ENCODE measurements at regions not wholly inside any gene's neighbourhood (a gene's known extent, or its start where the extent isn't known, plus 50 kb on each side); places are given as distances from the start of the nearest gene placed in this dataset.

DNA sequence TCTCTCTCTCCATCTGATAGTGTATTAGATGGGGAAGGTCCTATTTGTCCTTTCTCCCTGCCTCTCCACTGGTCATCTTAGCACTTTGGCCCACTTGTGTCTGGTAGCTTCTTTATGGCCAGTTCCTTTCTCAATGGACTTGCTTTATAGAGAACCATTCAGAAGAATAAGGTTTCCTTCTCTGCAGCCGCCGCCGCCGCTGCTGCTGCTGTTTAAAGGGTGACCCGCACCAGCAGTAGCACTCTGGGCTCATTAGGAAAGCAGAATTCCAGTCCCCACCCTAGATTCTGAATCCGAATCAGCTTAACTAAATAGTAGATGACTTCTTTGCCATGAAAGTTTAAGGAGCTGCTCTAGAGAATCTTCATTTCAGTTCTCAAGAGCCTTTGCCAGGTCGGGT, 490.2 kb downstream of the FOXO1 start:
- peaks cover 2% of the 10 kb centered on the region for H3K27me3 Mint-ChIP-seq (ENCODE audit: insufficient read depth)
- H3K9me3 Mint-ChIP-seq = no peaks in the 10 kb centered on the region
- no peak for DNase-seq (ENCODE audit: low spot score)
- H3K4me1 Mint-ChIP-seq (ENCODE audit: low read depth) = peaks cover 50% of the 10 kb centered on the region
- H3K36me3 Mint-ChIP-seq (ENCODE audit: low read depth) = peaks cover 4% of the 10 kb centered on the region
- H3K27ac Mint-ChIP-seq = no peak overlapping the region
- no peak overlapping the region for H3K4me3 Mint-ChIP-seq
- intact Hi-C loops (cut with micrococcal nuclease) = no loop called here

DNA sequence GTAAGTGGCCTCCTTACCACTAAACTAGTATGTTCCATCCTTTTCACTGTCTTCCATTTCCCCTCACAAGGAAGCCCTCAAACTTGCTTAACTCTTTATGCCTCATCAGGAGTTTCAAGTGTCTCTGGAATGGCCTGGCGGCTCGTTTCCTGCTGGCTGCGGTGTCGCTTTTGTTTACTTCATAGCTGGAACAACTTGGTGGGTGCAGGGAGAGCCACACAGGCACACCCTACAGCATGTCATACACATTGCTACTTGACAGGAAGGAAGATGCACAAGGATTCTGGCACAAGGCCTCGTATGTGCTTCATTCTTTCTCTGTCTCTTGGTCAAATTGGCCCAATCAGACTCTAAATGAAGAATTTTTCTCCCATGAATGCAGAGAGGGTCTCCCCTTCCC, 488.3 kb downstream of the FOXO1 start:
- Mint-ChIP-seq H3K36me3 (ENCODE audit: low read depth) (peaks cover 4% of the 10 kb centered on the region), H3K9me3 (no peaks in the 10 kb centered on the region), H3K4me1 (ENCODE audit: low read depth) (peaks cover 55% of the 10 kb centered on the region), H3K27ac (peak overlapping the region; percentile 41), H3K4me3 (peak overlapping the region; percentile 35), H3K27me3 (ENCODE audit: insufficient read depth) (peaks cover 2% of the 10 kb centered on the region)
- intact Hi-C loops (cut with micrococcal nuclease) = no loop called here
- no peak for DNase-seq (ENCODE audit: low spot score)

DNA sequence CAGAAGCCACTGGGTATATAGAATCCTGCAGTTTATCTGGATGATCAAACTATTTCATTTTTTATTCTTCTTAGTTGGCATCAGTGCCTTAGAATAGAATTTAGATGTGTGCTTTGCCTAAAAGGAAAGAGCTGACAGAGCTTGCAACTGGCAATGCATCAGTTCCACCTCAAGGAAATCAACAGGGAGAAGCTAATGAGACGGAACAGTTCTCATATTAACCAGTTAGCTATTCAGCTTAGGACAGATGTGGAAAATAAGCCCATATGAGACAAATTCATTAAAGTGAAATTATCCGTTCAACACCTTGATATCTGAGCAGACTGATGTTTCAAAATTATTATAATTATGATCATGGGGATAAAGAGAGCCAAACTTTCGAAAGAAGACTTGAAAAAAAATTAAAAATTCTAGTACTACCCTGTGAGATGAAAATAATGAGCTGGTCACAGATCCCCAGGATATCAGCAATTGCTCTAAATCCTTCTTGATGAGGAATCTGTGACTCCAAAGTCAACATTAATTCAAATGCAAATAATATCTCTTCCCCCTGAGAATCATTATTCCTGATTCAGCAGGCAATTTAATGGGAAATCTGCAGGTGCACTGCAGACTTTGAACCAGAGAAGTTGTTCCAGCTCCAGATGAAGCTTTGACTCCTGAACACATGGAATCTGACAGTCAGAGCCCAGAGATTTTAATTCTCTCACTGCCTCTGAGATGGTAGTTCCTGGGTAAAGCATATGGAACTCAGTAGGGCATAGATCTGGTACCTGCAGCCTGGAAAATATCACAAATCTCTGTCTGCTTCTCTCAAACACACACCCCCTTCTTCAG, 486.8 kb downstream of the FOXO1 start:
- peaks cover 4% of the 10 kb centered on the region for H3K36me3 Mint-ChIP-seq (ENCODE audit: low read depth)
- peaks cover 2% of the 10 kb centered on the region for H3K27me3 Mint-ChIP-seq (ENCODE audit: insufficient read depth)
- intact Hi-C loops (cut with micrococcal nuclease) = no loop called here
- no peaks in the 10 kb centered on the region for H3K9me3 Mint-ChIP-seq
- H3K4me3 Mint-ChIP-seq = no peak overlapping the region
- peaks cover 64% of the 10 kb centered on the region for H3K4me1 Mint-ChIP-seq (ENCODE audit: low read depth)
- no peak overlapping the region for H3K27ac Mint-ChIP-seq
- no peak for DNase-seq (ENCODE audit: low spot score)

DNA sequence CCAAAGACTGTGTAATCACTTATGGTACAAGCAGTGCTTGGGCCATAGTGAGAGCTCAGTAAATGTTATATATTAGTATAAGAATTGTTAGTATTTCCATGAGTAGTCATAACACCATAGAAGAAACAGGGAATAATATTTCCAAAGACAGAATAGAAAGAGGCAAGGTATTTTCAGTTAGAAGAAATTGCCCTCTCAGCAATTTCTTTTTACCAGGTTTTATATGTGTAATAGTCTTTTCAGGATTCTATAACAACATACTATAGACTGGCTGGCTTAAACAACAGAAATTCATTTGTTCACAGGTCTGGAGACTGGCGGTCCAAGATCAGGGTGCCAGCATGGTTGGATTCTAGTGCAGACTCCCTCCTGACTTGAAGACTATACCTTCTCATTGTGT, 485.7 kb downstream of the FOXO1 start:
- no peak for DNase-seq (ENCODE audit: low spot score)
- no peak overlapping the region for H3K4me3 Mint-ChIP-seq
- H3K27ac Mint-ChIP-seq = no peak overlapping the region
- H3K27me3 Mint-ChIP-seq (ENCODE audit: insufficient read depth) = no peaks in the 10 kb centered on the region
- H3K9me3 Mint-ChIP-seq = no peaks in the 10 kb centered on the region
- H3K36me3 Mint-ChIP-seq (ENCODE audit: low read depth) = peaks cover 7% of the 10 kb centered on the region
- H3K4me1 Mint-ChIP-seq (ENCODE audit: low read depth) = peaks cover 65% of the 10 kb centered on the region
- intact Hi-C loops (cut with micrococcal nuclease) = no loop called here

DNA sequence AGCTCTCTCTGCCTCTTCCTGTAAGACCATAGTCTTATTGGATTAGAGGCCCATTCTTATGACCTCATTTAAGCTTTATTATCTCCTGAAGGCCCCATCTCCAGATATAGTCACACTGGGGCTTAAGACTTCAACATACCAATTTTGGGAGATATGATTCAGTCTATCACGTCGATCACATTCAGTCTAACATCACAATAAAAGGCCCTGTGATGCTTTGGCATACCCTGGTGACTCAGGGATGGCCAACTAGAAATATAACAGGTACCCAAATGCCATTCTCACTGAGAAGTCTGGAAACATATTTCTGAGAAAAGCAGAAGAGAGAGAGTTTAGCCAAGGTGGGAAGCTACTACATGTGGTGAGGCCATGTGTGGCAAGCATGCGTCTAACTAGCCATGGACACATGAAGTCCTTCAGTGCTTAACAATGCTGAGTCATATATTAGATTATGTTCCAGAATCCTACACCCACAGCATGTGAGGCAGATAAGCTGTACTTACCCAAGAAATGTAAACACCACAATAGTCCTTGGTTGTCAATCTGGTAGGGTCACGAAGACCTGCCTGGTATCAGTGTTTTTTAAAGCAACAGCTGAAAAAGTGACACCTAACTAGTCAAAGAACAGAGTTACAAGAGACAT, 485.1 kb downstream of the FOXO1 start:
- Mint-ChIP-seq H3K4me3 (no peak overlapping the region), H3K4me1 (ENCODE audit: low read depth) (peaks cover 65% of the 10 kb centered on the region), H3K9me3 (no peaks in the 10 kb centered on the region), H3K27me3 (ENCODE audit: insufficient read depth) (no peaks in the 10 kb centered on the region), H3K27ac (no peak overlapping the region), H3K36me3 (ENCODE audit: low read depth) (peaks cover 5% of the 10 kb centered on the region)
- intact Hi-C loops (cut with micrococcal nuclease) = no loop called here
- DNase-seq (ENCODE audit: low spot score) = no peak

DNA sequence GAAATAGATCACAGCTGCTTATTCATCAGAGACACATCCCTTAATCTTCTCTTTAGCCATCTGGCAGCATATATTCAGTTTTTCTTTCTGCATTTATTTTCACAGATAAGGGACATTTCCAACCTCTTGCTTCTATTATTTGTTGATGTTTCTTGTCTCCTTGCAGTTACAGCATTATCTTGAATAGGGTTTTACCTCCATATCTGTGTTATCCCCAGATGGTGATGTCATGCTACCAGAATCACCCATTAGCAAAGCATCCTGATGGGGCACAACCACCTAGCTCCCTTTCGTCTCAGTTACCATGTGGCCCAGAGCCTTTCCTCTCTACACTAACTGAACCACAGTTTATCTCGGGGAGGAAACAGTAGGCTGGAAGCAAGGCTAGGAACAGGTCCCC, 483.9 kb downstream of the FOXO1 start:
- Mint-ChIP-seq H3K4me1 (ENCODE audit: low read depth) (peaks cover 75% of the 10 kb centered on the region), H3K27ac (no peak overlapping the region), H3K9me3 (no peaks in the 10 kb centered on the region), H3K27me3 (ENCODE audit: insufficient read depth) (no peaks in the 10 kb centered on the region), H3K4me3 (no peak overlapping the region), H3K36me3 (ENCODE audit: low read depth) (peaks cover 5% of the 10 kb centered on the region)
- intact Hi-C loops (cut with micrococcal nuclease) = no loop called here
- DNase-seq (ENCODE audit: low spot score) = no peak

DNA sequence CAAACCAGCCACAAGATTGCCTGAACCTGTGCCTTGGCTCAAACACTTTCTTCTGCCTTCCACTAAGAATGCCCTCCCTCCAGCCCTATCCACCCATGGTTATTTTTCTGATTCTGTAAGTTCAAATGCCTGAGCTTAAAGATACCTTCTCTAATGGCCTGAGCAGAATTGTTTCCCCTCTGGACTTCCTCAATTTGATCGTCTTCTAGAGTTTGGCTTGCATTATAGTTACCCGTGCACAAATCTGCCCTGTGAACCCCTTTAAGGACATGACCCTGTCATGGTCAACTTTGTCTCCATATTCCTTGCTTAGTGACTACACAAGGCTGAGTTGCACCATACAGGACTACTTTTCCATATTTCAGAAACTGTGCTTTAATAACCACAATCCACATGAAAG, 481.0 kb downstream of the FOXO1 start:
- H3K4me3 Mint-ChIP-seq = no peak overlapping the region
- H3K9me3 Mint-ChIP-seq = no peaks in the 10 kb centered on the region
- DNase-seq (ENCODE audit: low spot score) = no peak
- H3K36me3 Mint-ChIP-seq (ENCODE audit: low read depth) = peaks cover 3% of the 10 kb centered on the region
- intact Hi-C loops (cut with micrococcal nuclease) = loop anchor here (5.0 kb wide), 2 partner anchors 53 to 252 kb away; no protein-coding TSS in a partner anchor
- H3K4me1 Mint-ChIP-seq (ENCODE audit: low read depth) = peaks cover 76% of the 10 kb centered on the region
- H3K27ac Mint-ChIP-seq = no peak overlapping the region
- no peaks in the 10 kb centered on the region for H3K27me3 Mint-ChIP-seq (ENCODE audit: insufficient read depth)

DNA sequence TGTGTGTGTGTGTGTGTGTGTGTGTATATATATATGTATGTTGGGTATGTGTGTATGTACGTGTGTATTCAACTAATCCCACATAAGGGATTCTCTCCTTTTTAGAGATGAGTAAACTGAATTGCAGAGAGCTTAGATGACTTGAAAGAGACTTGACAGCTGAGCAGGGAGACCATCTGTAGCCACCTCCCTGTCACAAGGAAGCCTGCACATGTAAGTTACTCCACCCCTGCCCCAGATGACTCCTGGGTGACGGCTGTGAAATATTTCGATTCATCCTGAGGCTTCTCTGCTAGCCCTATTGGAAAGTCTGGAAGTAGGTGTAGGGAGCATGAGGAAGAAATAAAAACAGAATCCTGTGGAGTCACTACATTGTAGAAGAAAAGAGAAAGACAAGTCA, 480.4 kb downstream of the FOXO1 start:
- no peak for DNase-seq (ENCODE audit: low spot score)
- H3K9me3 Mint-ChIP-seq = no peaks in the 10 kb centered on the region
- H3K27ac Mint-ChIP-seq = peak overlapping the region; percentile 76
- intact Hi-C loops (cut with micrococcal nuclease) = loop anchor here (5.0 kb wide), 2 partner anchors 54 to 251 kb away; no protein-coding TSS in a partner anchor
- no peaks in the 10 kb centered on the region for H3K27me3 Mint-ChIP-seq (ENCODE audit: insufficient read depth)
- H3K36me3 Mint-ChIP-seq (ENCODE audit: low read depth) = peaks cover 3% of the 10 kb centered on the region
- H3K4me1 Mint-ChIP-seq (ENCODE audit: low read depth) = peaks cover 81% of the 10 kb centered on the region
- H3K4me3 Mint-ChIP-seq = peak overlapping the region; percentile 58

DNA sequence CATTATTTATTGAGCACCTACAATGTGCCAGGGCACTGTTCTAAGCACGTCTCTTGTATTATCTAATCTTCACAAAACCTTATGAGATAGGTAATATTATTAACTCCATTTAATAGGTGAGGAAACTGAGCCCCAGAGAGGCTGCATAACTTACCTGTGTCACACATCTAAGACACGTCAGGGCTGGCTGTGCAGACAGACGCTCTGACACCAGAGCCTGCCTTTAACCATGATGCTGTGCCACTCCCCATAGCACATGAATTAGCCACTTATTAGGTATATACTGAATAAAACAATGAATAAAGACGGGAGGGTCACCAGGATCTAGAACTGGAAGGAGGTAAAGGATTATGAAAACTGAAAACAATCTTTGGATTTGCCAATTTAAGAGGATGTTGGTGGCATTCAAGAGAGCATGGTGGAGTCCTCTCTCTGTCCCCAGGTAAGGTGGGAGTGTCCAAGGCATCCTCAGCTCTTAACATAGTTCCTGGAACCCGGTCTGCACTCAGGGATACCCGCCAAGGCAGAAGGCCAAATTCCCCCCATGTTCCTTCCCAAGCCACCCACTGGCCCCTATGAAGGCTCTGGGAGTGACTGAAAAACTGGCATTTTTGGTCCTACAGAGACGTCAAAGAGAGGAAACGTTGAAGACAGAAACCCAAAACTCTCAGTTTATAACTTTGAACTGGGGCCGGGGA, 479.7 kb downstream of the FOXO1 start:
- no peak for DNase-seq (ENCODE audit: low spot score)
- Mint-ChIP-seq H3K9me3 (no peaks in the 10 kb centered on the region), H3K4me3 (peak overlapping the region; percentile 50), H3K4me1 (ENCODE audit: low read depth) (peaks cover 81% of the 10 kb centered on the region), H3K27me3 (ENCODE audit: insufficient read depth) (no peaks in the 10 kb centered on the region), H3K36me3 (ENCODE audit: low read depth) (peaks cover 3% of the 10 kb centered on the region), H3K27ac (peak overlapping the region; percentile 75)
- intact Hi-C loops (cut with micrococcal nuclease) = loop anchor here (1.0 to 5.0 kb wide), 6 partner anchors 41 to 478 kb away; no protein-coding TSS in a partner anchor

DNA sequence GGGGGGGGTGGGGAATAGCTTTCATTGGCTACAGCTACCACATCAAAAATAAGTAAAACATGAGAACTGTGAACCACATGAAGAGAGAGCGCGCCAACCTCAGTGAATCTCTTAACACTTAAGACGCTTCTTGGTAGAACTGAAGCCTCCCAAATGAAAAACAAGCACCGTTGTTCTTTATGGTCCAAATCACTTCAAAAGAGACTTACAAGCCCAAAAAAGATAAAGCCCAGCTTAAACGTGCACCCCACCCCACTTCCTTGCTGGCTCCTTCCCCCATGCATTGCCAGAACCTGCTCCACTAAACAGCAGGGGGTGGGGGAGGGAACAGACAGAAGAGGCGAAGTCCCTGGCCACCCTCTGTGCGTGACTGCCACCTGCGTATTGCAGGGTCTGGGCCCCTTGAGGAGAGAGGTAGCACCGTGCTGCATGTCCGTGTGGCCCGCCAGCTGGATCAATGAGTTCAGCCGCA, 479.1 kb downstream of the FOXO1 start:
- peak; percentile 65 for DNase-seq (ENCODE audit: low spot score)

DNA sequence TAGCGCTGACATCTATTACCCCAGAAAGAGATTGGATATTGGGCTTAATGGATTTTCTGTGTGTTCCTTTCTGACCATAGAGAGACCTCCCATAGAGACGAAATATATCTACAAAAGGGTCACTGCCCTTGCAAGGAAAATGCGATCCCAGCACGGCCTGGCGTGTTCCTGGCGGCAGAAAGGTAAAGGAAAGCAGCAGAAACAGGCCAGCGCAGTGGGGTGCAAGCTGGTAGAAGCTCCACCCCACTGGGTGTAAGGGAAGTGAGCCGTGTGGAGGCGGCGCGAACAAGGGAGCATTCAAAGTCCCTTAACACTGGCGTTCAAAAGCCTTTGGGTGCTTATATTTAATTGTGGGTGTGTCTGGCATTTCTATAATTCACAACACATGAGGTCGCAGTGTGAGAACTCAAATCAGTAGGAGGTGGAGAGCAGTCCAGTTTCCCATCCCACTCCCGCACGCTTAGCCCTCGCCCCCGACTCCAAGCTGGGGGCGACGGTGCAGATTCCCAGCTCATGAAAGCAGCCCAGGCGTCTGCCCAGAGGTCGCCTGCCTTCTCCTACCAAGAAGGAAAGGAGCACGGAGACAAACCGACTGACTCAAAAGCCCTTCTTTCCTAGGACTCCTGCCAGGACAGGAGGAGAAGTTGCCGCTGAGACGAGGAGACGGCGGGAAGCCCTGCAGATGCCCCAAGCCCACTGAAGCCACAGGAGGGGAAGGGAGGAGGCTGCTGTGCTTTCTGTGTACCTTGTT, 478.4 kb downstream of the FOXO1 start:
- Mint-ChIP-seq H3K27me3 (ENCODE audit: insufficient read depth) (no peaks in the 10 kb centered on the region), H3K4me1 (ENCODE audit: low read depth) (peaks cover 84% of the 10 kb centered on the region), H3K9me3 (no peaks in the 10 kb centered on the region), H3K4me3 (peak overlapping the region; percentile 73), H3K27ac (peak overlapping the region; percentile 94), H3K36me3 (ENCODE audit: low read depth) (peaks cover 3% of the 10 kb centered on the region)
- intact Hi-C loops (cut with micrococcal nuclease) = loop anchor here (1.0 to 5.0 kb wide), 11 partner anchors 17 to 476 kb away; no protein-coding TSS in a partner anchor
- peak; percentile 48 for DNase-seq (ENCODE audit: low spot score)

More for the DNA sequence above, 479.1 kb downstream of the FOXO1 start:
- Mint-ChIP-seq H3K27ac (peak overlapping the region; percentile 94), H3K4me1 (ENCODE audit: low read depth) (peaks cover 87% of the 10 kb centered on the region), H3K27me3 (ENCODE audit: insufficient read depth) (no peaks in the 10 kb centered on the region), H3K9me3 (no peaks in the 10 kb centered on the region), H3K36me3 (ENCODE audit: low read depth) (peaks cover 3% of the 10 kb centered on the region), H3K4me3 (peak overlapping the region; percentile 73)
- intact Hi-C loops (cut with micrococcal nuclease) = loop anchor here (1.0 to 5.0 kb wide), 6 partner anchors 42 to 477 kb away; no protein-coding TSS in a partner anchor

DNA sequence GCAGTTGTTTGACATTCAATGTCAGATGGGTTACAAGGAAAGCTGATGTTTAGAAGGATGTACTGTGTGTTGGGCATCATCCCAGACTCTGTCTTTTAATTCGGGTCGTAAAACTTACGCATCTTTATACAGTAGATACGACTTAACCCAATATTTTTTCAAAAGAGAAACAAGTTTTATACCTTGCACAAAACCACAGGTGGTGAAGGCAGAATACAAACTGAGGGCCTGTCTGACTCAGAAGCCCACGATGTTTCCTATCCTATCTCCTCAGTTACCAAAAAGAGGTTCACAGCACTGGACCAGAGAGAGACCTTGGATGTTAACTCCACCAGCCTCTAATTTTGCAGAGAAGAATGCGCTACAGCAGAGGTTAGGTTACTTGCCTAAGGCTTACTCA, 477.0 kb downstream of the FOXO1 start:
- peaks cover 75% of the 10 kb centered on the region for H3K4me1 Mint-ChIP-seq (ENCODE audit: low read depth)

More for the DNA sequence above, 477.0 kb downstream of the FOXO1 start:
- peak; percentile 31 for DNase-seq (ENCODE audit: low spot score)
- Mint-ChIP-seq H3K9me3 (no peaks in the 10 kb centered on the region), H3K27ac (peak overlapping the region; percentile 94), H3K27me3 (ENCODE audit: insufficient read depth) (no peaks in the 10 kb centered on the region), H3K36me3 (ENCODE audit: low read depth) (peaks cover 3% of the 10 kb centered on the region), H3K4me3 (peak overlapping the region; percentile 43)
- intact Hi-C loops (cut with micrococcal nuclease) = loop anchor here (1.0 to 5.0 kb wide), 9 partner anchors 19 to 413 kb away; no protein-coding TSS in a partner anchor
